Inflammatory macrophage treated with lipopolysaccharide for 1 hour (primary cell): ENCODE measurements at regions not wholly inside any gene's neighbourhood (a gene's known extent, or its start where the extent isn't known, plus 50 kb on each side); places are given as distances from the start of the nearest gene placed in this dataset.
"Not testable (repeated sequence)": the region's sequence is repeated elsewhere in the genome, so short reads cannot be mapped to it uniquely, and the experiment has no call there.

Experiments
- DNase-seq, 2 donors: peaks; one replicate each; pipeline ENCODE4 v3.0.0-alpha.2; 2020 to 2022

DNA sequence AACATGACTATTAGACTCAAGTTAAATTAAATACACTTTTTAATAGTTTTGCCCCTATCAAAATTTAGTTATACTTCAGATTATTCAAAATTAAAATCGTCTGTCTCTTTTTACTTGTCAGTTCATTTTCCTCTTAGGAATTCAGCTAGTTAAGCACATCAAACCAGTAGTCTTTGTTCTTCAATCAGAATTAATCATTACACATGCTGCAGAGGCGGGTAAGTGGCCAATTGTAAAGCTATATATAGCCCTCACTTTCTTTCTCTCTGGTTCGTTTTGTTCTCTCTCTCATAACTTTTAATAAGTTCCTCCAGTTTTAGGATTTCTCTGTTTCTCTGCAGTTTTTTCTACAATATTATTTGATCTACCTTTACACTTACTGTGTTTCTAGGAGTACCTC is 359.1 kb upstream of the PABPC4L start:
- no peak for DNase-seq

DNA sequence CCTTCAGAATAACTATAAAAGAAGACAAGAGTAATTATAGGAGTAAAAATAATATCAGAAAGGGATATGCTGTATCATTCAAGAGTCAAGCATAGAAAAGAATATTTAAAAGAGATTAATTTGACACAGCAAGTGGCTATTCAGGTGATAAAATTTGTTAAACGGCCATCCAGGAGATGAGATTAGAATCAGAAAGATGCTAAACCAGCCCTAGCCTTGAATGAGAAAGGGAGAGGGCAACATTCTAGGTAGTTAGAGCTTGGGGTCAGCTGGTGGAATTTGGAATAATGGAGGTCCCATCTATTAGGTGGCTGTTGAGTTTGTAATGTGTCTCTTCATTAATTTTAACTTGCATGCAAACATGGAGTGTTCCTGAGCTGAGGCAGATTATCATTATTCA is 350.5 kb upstream of the PABPC4L start:
- no peak for DNase-seq

DNA sequence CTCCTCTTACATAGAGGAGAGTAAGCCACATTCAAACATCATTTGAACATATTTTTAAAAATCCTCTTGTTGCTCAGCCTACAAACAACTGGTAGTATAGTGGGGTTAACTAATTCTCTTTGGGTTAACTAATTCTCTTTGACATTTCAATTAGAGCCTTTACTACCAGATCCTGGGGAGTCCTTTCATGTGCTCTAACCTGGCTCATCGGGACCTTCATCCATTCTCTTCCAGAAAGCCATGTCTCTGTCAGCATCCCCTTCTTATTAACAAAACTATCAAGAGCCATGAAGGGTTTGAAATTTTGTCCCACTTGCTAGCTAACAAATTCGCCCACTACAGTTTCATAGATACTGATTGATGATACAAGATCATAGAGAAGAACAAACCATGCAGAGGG is 349.8 kb upstream of the PABPC4L start:
- DNase-seq: no peak

DNA sequence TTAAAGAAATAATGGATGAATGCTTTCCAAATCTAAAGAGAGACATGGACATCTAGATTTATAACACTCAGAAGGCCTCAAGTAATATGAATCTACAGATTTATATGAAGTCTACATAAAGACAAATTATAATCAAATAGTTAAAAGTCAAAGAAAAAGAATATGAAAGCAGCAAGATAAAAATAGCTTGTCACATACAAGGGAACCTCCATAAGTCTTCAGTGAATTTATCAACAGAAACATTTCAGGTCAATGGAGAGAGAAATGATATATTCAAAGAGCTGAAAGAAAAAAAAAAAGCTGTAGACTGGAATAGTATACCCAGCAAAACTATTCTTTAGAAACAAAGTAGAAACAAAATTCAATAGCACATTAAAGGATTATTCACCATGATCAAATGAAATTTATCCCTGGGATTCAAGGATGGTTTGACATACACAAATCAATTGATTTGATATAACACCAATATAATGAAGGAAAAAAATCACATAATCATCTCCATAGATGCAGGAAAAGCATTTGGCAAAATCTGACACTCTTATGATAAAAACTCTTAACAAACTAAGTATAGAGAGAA is 346.6 kb upstream of the PABPC4L start:
- no peak for DNase-seq

DNA sequence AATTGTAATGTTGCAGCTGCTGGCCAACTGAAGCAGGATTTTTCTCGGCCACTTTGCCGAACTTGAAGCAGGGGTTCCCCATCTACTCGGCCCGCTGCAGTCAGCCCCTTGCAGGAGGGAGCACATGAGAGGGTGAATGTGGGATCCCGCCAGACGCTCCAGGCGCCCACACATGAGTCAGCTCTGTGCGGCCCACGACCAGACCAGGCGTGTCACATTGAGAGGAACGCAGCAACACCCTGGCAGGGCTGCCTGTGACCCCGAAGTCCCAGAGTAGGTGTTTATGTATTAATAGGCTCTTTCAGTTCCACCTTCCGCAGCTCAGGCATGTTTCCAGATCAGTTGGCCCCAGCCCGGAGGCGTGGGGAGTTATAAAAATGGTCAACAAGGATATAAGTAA is 344.7 kb upstream of the PABPC4L start:
- no peak for DNase-seq

DNA sequence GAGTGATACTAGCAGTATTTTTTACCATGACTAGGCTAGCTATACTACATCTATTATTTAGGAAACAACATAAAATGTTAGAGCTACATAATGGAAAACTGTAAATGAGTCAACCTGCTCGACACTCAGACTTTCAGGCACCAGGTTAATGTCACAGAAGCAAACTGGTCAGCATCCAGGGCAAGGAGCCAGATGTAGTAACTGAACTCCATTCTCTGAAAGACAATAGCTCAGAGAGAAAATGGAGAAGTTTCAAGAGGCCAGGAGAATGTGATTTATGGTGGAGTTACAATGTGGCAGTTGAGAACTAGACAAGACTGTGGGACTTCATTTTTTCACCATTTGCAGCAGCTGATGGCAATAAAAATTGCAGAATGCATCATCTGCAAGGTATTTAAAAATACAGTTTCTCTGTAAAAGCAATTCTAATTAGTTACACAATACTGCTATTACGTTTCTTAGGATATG is 342.7 kb upstream of the PABPC4L start:
- DNase-seq: no peak

DNA sequence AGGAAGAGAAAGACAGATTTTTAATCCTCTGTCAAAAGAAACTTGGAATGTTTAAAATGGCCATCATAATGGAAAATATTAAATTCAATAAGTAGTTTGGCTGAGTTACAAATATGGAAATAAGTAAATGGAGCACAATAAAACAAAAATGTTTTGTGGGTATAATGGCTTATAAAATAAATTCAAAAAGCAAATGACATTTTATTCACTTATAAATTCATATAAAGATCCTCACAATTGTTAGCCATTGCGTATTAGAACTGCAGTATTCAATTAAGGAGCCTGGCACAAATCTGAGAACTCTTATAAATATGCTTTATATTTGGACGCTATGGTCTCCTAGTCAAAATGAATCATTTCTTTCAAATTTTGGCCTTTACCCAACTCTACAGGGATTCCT is 339.0 kb upstream of the PABPC4L start:
- DNase-seq: no peak

DNA sequence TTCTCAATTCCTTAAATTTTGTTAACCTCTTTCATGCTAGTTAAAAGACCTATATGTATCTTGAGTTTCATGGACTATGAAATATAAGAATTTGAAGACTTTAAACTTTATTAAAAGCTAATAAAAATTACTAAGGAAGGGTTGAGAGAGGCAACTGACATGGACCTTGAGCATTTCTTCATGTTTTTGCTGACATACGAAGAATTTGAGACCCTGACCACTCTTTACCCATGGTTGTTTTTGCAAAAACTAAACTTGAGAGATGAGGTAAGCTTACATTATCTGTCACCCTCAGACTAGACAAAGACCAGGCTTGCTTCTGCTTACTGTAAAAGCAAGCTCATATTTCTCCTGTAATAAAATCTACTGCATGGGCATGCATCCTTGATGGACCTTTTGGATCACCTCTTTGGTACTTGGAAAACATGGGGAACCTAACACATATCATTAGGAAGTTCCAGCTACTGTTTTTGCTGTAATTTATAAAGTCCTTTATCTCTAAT is 338.2 kb upstream of the PABPC4L start:
- no peak for DNase-seq

DNA sequence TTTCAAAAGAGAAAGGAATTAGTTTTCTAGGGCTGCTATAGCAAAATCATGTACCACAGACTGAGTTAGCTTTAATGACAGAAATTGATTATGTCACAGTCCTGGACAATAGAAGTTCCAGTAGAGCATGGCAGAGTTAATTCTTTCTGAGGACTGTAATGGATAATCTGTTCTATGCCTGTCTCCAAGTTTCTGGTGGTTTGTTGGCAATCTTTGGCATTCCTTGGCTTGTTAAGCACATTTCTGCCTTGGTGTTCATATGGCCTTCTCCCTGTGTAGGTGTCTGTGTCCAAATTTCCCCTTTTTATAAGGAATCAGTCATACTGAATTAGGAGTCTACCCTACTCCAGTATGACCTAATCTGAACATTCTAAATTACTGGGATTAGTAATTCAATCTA is 336.1 kb upstream of the PABPC4L start:
- no peak for DNase-seq

DNA sequence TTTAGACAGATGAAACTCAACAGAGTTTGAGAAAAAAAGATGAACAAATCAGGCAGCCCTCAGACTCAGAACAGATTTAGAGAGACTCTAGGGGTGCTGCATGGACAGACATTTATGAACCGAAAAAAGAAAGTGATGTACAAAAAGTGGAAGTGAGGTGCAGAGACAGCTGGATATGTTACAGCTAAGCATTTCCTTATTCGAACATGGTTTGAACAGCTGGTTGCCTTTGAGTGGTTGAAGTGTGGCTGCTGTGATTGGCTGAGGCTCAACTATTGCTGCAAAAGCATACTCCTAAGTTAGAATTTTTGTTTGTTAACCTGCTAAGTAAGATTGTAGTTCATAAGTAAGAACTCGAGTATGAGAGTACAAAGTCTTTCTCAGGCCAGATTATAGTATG is 331.5 kb upstream of the PABPC4L start:
- no peak for DNase-seq

DNA sequence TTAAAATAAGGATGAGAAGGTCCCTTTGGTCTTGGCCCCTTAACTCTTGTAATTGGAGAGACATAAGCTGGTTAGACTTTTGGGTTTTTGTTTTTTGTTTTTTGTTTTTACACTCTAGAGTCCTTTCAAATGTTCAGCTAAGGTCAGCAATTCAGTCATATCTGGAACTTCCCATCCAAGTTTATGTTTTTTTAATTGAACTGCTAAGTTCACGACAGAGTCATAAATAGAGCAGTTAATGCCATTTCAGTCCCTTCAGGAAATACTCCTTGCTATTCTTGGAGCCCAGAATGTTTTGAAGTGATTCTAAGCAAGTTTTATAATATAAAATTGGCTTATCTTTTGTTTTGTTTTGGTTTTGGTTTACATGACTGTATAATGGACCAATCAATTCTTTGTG is 329.4 kb upstream of the PABPC4L start:
- no peak for DNase-seq

DNA sequence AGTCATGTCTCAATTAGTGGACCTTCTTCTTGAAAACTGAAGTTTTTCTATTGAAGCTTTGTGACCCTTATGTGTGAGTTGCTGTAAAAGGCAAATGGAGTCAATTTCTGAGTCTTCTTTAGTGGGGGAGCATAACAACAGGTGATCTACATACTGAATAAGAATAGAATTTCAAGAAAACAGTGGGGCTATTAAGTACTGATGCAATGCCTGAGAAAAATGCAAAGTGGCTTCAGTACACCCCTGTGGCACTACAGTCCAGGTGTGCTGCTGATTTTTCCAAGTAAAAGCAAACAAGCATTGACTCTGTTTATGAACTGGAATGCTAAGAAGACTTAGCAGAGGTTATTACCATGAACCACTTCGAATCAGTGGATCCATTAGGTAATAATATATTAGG is 328.0 kb upstream of the PABPC4L start:
- DNase-seq: no peak

DNA sequence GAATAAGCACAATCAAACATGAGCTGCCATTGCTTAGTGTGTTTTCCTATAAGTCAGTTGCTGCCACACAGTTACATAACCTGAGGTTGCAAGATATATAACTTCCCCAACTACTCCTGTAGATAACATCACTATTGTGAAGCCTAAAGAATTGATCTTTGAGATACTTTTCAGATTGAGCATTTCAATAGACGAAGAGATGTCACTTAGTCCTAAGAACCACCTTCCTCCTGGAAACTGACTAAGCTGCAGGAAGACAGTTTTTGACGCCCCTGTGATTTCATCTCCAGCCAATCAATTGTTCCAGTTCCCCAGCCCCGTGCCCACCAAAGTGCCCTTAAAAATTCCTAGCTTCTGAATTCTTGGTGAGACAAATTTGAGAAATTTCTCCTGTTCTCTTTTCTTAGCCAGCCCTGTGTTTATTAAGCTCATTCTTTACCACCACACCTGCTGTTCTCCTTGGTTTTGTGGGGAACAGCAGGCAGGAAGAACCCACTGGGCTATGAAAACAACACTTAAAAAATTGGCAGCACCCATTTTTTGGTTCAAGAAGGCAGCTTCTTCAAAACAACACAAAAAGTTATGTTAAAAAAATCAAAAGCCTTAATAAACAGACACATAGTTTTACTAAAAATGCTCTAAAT is 317.1 kb upstream of the PABPC4L start:
- no peak for DNase-seq

DNA sequence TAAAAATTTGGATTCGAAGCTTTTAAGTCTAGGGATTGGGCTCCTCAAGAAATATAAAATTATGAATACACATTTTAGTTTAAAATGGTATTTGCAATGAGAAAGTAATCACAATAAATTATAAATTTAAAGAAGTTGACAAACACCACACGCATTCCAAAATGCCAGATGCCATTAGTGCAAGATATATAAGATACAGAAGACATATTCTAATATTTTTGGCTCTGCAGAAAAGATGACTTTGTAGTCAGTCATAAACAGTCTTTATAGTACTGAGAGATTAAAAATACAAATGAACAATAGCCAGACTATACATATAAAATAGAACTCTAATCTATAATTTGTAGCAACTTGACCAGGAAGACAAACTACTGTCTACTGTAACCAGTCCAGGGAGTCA is 309.0 kb upstream of the PABPC4L start:
- no peak for DNase-seq

DNA sequence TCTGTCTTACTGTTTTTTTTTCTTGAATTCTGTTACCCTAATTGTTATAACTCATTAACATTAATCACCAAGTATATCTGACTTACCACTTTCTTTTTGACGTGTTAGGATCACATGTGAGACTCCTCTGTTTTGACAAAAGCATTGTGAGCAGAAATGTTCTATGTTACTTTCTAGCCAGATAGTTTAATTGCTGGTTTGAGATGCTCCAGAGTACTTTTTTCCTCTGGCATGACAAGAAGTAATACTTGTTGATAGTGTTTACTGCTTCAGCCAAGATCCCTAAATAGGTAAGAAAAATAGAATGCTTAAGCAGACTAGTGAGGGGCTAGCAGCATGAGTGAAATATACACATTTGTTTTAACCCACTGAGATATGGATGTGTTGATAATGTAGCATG is 303.9 kb upstream of the PABPC4L start:
- no peak for DNase-seq

DNA sequence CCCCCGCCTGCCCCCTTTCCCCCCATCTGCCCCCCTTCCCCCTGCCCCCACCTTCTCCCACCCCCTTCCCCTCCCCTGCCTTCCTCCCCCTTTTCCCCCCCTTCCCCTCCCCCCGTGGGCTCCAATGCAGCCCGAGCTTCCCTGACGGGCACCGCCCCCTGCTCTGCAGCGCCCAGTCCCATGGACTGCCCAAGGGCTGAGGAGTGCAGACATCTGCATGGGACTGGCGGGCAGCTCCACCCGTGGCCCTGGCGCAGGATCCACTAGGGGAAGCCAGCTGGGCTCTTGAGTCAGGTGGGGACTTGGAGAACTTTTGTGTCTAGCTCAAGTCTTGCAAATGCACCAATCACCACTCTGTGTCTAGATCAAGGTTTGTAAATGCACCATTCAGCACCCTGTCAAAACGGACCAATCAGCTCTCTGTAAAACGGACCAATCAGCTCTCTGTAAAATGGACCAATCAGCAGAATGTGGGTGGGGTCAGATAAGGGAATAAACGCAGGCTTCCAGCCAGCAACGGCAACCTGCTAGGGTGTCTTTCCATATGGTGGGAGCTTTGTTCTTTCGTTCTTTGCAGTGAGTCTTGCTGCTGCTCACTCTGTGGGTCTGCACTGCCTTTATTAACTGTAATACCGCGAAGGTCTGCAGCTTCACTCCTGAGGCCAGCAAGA is 300.5 kb upstream of the PABPC4L start:
- no peak for DNase-seq

DNA sequence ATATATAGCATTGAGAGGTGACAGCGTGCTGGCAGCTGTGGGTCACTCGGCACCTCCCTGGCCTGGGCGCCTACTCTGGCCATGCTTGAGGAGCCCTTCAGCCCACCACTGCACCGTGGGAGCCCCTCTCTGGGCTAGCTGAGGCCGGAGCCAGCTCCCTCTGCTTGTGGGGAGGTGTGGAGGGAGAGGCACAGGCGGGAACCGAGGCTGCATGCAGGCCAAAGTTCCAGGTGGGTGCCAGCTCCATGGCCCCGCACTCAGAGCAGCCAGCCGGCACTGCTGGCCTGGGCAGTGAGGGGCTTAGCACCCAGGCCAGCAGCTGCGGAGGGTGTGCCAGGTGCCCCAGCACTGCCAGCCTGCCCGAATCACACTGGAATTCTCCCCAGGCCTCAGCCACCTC is 299.9 kb upstream of the PABPC4L start:
- DNase-seq: not testable (repeated sequence)

DNA sequence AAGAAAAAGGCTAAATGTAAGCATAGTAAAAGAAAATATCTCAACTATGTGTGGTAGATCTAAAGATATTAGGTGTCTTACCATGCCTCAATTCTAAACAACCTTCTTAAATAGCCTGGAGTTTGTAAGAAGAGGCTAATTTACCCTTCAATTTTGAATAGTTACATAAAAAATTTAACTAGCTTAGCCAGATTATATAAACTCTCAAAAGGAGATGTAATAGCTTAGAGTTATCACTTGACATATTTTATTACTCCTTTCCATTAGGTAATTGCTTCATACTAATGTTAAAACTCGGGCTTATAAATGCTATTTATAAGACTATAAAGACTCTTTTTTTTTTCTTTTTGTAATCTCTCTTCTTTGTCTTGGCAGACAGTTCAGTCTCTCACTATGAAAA is 297.5 kb upstream of the PABPC4L start:
- no peak for DNase-seq

DNA sequence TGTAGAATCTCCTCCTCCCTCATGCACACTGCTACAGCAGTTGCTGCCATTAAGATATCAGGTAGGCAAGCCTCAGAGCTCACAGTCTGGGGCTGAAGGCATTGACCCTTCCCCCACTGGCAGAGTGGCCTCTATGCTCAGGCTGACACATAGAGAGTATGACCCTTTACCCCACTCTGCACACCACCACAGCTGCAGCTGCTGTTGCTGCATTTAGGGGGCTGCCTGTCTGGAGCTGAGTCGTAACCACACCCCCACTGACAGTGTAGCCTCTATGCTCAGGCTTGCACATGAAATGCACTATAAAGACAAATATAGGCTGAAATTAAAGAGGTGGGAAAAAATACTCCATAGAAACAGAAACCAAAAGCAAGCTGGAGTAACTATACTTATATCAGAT is 289.3 kb upstream of the PABPC4L start:
- DNase-seq: no peak

DNA sequence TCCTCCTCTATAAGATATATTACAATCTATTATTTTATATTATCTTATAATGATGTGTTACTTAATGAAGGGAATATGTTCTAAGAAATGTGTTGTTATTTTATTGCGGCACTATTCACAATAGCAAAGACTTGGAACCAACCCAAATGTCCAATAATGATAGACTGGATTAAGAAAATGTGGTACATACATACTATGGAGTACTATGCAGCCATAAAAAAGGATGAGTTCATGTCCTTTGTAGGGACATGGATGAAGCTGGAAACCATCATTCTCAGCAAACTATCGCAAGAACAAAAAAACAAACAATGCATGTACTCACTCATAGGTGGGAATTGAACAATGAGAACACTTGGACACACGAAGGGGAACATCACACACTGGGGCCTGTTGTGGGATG is 281.9 kb upstream of the PABPC4L start:
- not testable (repeated sequence) for DNase-seq

DNA sequence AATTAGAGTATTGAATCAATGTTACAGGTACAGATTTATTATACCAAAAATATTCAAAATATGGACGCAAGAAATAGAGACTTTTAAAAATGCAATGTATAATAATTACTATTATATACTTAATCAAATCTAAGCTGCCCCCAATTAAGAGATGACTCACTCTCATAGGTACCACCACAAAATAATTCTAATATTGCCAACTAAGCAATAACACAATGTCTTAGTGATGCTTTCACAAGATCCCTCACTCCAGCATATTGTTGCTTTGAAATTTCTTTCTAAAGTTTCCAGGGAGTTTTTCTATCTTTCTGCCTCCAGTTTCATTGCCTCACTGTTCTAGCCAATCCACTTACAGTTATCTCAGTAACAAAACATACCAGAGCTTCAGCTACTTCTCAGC is 270.0 kb upstream of the PABPC4L start:
- no peak for DNase-seq

DNA sequence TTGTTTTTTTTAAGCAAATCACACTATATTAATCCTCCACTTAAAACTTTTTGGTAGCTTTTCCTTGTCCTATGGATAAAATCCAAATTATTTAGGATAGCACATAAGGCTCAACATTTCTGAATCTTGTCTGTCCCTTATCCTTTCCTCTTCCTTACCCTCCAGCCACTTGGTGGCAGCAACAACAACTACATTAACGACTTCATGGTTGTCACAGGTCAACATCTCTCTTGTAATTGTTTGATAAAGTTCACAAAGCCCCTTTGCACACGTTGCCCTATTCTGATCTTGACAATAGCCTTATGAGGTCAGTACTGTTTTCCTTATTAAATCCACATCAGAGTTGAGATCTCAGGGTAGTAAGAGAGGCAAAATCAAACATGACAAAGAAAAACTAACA is 269.0 kb upstream of the PABPC4L start:
- DNase-seq: no peak

DNA sequence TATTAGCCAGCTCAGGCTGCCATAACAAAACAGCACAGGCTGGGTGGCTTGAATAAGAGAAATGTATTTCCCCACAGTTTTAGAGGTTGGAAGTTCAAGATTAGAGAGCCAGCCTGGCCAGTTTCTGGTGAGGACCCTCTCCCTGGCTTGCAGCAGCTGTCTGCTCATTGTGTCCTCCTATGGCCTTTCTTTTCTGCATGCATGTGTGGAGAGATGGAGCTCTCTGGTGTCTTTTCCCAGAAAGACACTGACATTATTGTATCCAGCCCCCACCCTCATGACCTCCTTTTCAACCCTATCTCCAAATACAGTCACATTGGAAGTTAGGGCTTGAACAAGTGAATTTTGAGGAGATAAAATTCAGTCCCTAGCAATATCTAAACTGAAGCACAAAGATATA is 263.8 kb upstream of the PABPC4L start:
- DNase-seq: no peak

DNA sequence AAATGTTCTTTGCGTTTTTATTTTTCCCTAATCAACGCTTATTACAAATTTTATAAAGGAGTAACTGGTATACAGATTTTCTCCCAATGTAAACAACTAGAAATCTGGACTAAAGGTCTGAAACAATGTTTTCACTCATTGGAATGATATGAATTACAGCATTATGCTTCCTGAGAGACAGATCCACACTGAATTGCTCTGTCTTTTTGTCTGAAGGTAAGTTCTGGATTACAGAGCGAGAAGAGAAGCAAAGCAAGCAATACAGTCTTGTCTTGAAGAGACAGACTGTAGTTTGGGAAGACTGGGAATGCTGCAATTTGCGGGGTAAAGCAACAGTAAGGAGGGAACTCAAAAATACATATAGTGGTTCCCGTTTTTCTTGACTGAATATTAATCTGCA is 262.2 kb upstream of the PABPC4L start:
- no peak for DNase-seq

DNA sequence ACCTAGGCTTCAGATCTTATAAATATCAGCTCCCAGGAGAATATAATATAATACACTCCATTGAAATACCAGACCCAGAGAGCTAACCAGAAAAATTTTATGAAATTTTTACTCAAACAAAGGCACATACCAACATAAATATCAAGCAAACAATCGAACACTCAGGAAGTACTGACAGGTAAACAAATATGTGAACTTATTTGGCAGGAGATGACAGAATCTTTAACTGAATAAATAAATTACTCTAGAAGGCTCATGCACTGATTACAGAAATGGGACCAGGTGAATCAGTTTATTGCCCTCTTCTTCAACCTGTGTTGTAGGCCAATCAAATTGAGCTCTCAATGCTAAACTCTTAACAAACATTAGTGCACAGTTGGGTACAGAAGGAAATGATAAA is 225.2 kb upstream of the PABPC4L start:
- DNase-seq: no peak
